ENCODE measurements at regions not wholly inside any gene's neighbourhood (a gene's known extent, or its start where the extent isn't known, plus 50 kb on each side); places are given as distances from the start of the nearest gene placed in this dataset.
A peak's percentile ranks its signal among the peaks of the same experiment; 100 is the strongest.

DNA sequence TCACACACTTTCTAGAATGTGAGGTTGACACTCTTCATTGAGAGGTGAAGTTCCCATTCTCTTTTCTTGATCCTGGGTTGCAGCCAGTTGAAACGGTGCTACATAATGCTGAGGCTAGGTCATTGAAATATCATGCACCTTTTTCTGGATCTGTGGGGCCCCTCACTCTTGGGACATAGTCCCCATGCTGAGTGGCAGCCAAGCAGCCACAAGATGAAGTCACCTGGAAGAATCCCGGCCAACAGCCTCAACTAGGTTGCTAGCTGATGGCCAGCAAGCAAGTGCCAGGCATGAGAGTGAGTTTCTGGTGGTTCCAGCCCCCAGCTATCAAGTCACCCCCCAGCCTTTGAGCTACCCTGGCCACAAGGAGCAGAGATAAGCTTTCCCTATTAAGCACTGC lies 148.5 kb upstream of the TSHZ3 start:
- no peak overlapping the region for H2BK5ac ChIP-seq (ENCODE audit: low read depth, low read length, poor library complexity)
- no peak overlapping the region for H3K23ac ChIP-seq (ENCODE audit: low read length)
- no peak overlapping the region for H3K14ac ChIP-seq (ENCODE audit: low read length)
- no peak overlapping the region for H3K4me3 ChIP-seq (ENCODE audit: low read depth, low read length)
- H3K9ac ChIP-seq (ENCODE audit: low read length) = no peak overlapping the region
- no peaks in the 10 kb centered on the region for H3K9me3 ChIP-seq (ENCODE audit: insufficient read depth, low read depth, low read length)
- H3K4ac ChIP-seq (ENCODE audit: low read depth, low read length) = no peak overlapping the region
- no peak overlapping the region for H2AFZ ChIP-seq (ENCODE audit: insufficient read depth, low read length, poor library complexity)
- H2AK5ac ChIP-seq (ENCODE audit: low read length) = no peak overlapping the region
- WGBS (ENCODE audit: extremely low coverage, insufficient coverage, insufficient read length) = no CpG with 5 or more reads among the region's 2 CpGs
- H4K12ac ChIP-seq (ENCODE audit: low read depth, low read length) = no peak overlapping the region
- no peak overlapping the region for H2BK12ac ChIP-seq (ENCODE audit: low read length)
- no peak overlapping the region for H3K18ac ChIP-seq (ENCODE audit: low read length)
- H3K36me3 ChIP-seq (ENCODE audit: control insufficient read depth in 1 of 2, insufficient read depth in 2 of 2, low read length in 2 of 2) = no peaks in the 10 kb centered on the region
- H3K4me1 ChIP-seq (ENCODE audit: control insufficient read depth in 1 of 2, insufficient read depth in 2 of 2, low read length in 2 of 2) = no peaks in the 10 kb centered on the region
- H3K79me2 ChIP-seq (ENCODE audit: control insufficient read depth, insufficient read depth, low read length, poor library complexity) = no peaks in the 10 kb centered on the region
- DNase-seq = no peak
- no peak overlapping the region for H3K27ac ChIP-seq (ENCODE audit: low read depth, low read length)
- H3K4me2 ChIP-seq (ENCODE audit: low read length) = no peak overlapping the region
- no peak overlapping the region for H2BK120ac ChIP-seq (ENCODE audit: insufficient read depth, low read length, poor library complexity)
- H4K91ac ChIP-seq (ENCODE audit: low read depth, low read length) = no peak overlapping the region
- H3K79me1 ChIP-seq (ENCODE audit: low read length) = no peaks in the 10 kb centered on the region
- no peak overlapping the region for H4K8ac ChIP-seq (ENCODE audit: low read depth, low read length)
- H3K27me3 ChIP-seq (ENCODE audit: insufficient read depth, low read length) = no peaks in the 10 kb centered on the region

DNA sequence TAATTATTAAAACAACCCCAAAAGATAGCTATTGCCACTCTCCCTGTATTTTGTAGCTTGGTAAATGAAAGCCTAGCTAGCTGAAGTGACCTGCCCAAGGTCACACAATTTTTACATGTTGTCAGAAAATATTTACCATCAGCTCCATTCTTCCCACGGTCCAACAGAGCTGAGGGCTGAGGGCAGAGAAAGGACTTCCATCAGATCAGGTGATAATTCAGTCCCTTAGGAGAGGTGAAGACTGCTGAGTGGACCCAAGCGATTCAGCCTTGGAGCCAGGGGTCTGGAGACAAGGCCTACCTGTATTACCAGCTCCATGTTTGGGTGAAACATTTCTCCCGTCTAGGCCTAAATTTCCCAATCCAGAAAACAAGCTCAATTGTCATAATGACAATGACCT lies 149.5 kb upstream of the TSHZ3 start:
- Histone ChIP-seq H3K27ac (ENCODE audit: low read depth, low read length) (no peak overlapping the region), H2BK120ac (ENCODE audit: insufficient read depth, low read length, poor library complexity) (no peak overlapping the region), H3K9ac (ENCODE audit: low read length) (no peak overlapping the region), H3K79me2 (ENCODE audit: control insufficient read depth, insufficient read depth, low read length, poor library complexity) (no peaks in the 10 kb centered on the region), H3K79me1 (ENCODE audit: low read length) (no peaks in the 10 kb centered on the region), H3K4me2 (ENCODE audit: low read length) (no peak overlapping the region), H2AK5ac (ENCODE audit: low read length) (no peak overlapping the region), H3K9me3 (ENCODE audit: insufficient read depth, low read depth, low read length) (no peaks in the 10 kb centered on the region), H3K4me1 (ENCODE audit: control insufficient read depth in 1 of 2, insufficient read depth in 2 of 2, low read length in 2 of 2) (no peaks in the 10 kb centered on the region), H3K4me3 (ENCODE audit: low read depth, low read length) (no peak overlapping the region), H4K91ac (ENCODE audit: low read depth, low read length) (no peak overlapping the region), H3K23ac (ENCODE audit: low read length) (no peak overlapping the region), H3K14ac (ENCODE audit: low read length) (no peak overlapping the region), H3K36me3 (ENCODE audit: control insufficient read depth in 1 of 2, insufficient read depth in 2 of 2, low read length in 2 of 2) (no peaks in the 10 kb centered on the region), H2BK5ac (ENCODE audit: low read depth, low read length, poor library complexity) (no peak overlapping the region), H2AFZ (ENCODE audit: insufficient read depth, low read length, poor library complexity) (no peak overlapping the region), H3K18ac (ENCODE audit: low read length) (no peak overlapping the region), H2BK12ac (ENCODE audit: low read length) (no peak overlapping the region), H3K4ac (ENCODE audit: low read depth, low read length) (no peak overlapping the region), H4K12ac (ENCODE audit: low read depth, low read length) (no peak overlapping the region), H3K27me3 (ENCODE audit: insufficient read depth, low read length) (no peaks in the 10 kb centered on the region), H4K8ac (ENCODE audit: low read depth, low read length) (no peak overlapping the region)
- DNase-seq = no peak
- no CpG with 5 or more reads among the region's 3 CpGs for WGBS (ENCODE audit: extremely low coverage, insufficient coverage, insufficient read length)

DNA sequence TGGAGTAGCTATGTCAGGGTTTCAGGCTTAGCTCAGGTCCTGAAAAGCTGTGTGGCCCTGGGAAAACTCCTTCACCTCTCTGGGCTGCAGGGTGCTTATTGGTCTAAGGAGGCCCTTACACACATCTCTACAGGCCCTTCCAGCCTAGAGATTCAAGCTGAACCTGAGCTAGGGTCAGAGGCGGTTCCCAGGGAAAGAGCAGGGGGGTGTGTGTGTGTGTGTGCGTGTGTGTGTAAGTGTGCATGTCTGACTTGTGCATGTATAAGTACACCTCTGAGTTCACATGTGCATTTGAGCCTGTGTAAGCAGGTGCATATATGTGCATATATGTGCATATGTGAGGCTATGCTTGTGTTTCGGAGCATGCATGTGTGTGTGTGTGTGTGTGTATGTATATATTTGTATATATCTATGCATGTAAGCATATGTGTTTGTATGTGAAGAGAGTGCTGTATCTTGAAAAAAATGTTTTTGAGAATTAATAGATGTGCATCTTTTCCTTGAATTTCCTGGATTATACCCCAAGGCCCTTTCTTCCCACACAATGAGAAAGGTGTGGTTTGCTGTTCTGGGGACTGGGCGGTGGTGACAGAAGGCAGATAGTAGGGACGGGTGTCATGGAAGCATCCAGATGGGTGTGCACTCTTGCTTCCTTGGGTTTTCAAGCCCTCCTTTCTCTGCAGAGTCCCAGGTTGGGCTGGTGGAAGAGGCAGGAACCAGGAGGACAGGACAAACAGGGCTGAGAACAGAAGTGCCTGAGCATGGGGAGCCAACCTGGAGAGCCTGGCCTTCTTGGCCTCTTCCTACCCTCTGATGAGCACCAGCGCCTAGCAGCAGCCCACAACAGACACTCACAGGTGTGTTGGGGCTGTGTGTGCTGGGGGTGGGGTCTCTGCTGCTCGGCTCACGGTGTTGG lies 150.3 kb upstream of the TSHZ3 start:
- H3K27me3 ChIP-seq (ENCODE audit: insufficient read depth, low read length) = no peaks in the 10 kb centered on the region
- H4K91ac ChIP-seq (ENCODE audit: low read depth, low read length) = no peak overlapping the region
- H3K4me1 ChIP-seq (ENCODE audit: control insufficient read depth in 1 of 2, insufficient read depth in 2 of 2, low read length in 2 of 2) = no peaks in the 10 kb centered on the region
- WGBS (ENCODE audit: extremely low coverage, insufficient coverage, insufficient read length) = no CpG with 5 or more reads among the region's 8 CpGs
- H4K8ac ChIP-seq (ENCODE audit: low read depth, low read length) = no peak overlapping the region
- no peak overlapping the region for H3K9ac ChIP-seq (ENCODE audit: low read length)
- no peak overlapping the region for H2BK120ac ChIP-seq (ENCODE audit: insufficient read depth, low read length, poor library complexity)
- H4K12ac ChIP-seq (ENCODE audit: low read depth, low read length) = no peak overlapping the region
- no peaks in the 10 kb centered on the region for H3K79me1 ChIP-seq (ENCODE audit: low read length)
- H3K36me3 ChIP-seq (ENCODE audit: control insufficient read depth in 1 of 2, insufficient read depth in 2 of 2, low read length in 2 of 2) = no peaks in the 10 kb centered on the region
- H3K18ac ChIP-seq (ENCODE audit: low read length) = no peak overlapping the region
- H3K23ac ChIP-seq (ENCODE audit: low read length) = no peak overlapping the region
- H2BK12ac ChIP-seq (ENCODE audit: low read length) = no peak overlapping the region
- no peak overlapping the region for H3K27ac ChIP-seq (ENCODE audit: low read depth, low read length)
- H3K14ac ChIP-seq (ENCODE audit: low read length) = no peak overlapping the region
- no peak overlapping the region for H3K4ac ChIP-seq (ENCODE audit: low read depth, low read length)
- peaks cover 3% of the 10 kb centered on the region for H3K9me3 ChIP-seq (ENCODE audit: insufficient read depth, low read depth, low read length)
- H2AK5ac ChIP-seq (ENCODE audit: low read length) = no peak overlapping the region
- H3K4me2 ChIP-seq (ENCODE audit: low read length) = no peak overlapping the region
- H2BK5ac ChIP-seq (ENCODE audit: low read depth, low read length, poor library complexity) = no peak overlapping the region
- no peaks in the 10 kb centered on the region for H3K79me2 ChIP-seq (ENCODE audit: control insufficient read depth, insufficient read depth, low read length, poor library complexity)
- H2AFZ ChIP-seq (ENCODE audit: insufficient read depth, low read length, poor library complexity) = no peak overlapping the region
- peak overlapping the region; percentile 2 for H3K4me3 ChIP-seq (ENCODE audit: low read depth, low read length)
- DNase-seq = no peak

DNA sequence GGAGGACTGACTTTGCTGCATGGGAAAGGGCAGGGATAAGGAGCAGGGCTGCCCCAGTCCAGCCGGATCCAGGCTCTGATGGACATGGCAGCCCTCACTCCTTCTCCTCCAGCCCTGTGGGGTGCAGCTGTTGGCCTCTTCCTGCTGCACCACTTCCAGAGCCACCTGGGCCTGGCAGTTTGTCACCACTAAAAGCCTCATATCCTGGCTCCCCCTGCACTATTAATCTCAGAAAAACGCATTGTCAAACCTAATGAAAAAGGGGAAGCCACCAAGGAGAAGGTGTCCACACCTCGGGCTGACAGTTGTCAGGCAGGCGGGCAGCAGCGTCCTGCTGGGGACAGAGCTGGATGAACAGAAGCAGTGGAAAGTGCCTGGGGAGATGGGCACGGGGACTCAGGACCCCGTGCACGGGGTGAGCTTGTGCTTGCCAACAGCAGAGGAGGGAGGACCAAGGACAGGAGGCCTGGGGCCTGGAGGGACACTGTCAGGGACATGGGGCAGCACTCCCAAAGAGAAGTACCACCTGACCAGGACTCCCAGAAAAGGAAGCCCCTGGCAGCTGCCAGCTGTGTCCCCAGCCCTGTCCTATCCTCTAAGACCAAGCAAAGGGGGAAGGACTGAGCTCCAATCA lies 151.1 kb upstream of the TSHZ3 start:
- Histone ChIP-seq H3K9ac (ENCODE audit: low read length) (no peak overlapping the region), H4K91ac (ENCODE audit: low read depth, low read length) (no peak overlapping the region), H3K36me3 (ENCODE audit: control insufficient read depth in 1 of 2, insufficient read depth in 2 of 2, low read length in 2 of 2) (no peaks in the 10 kb centered on the region), H2BK120ac (ENCODE audit: insufficient read depth, low read length, poor library complexity) (no peak overlapping the region), H3K14ac (ENCODE audit: low read length) (no peak overlapping the region), H3K4ac (ENCODE audit: low read depth, low read length) (no peak overlapping the region), H3K4me2 (ENCODE audit: low read length) (no peak overlapping the region), H2AK5ac (ENCODE audit: low read length) (no peak overlapping the region), H2AFZ (ENCODE audit: insufficient read depth, low read length, poor library complexity) (no peak overlapping the region), H3K23ac (ENCODE audit: low read length) (no peak overlapping the region), H3K4me3 (ENCODE audit: low read depth, low read length) (no peak overlapping the region), H4K8ac (ENCODE audit: low read depth, low read length) (no peak overlapping the region), H2BK5ac (ENCODE audit: low read depth, low read length, poor library complexity) (no peak overlapping the region), H2BK12ac (ENCODE audit: low read length) (no peak overlapping the region), H4K12ac (ENCODE audit: low read depth, low read length) (no peak overlapping the region), H3K27me3 (ENCODE audit: insufficient read depth, low read length) (no peaks in the 10 kb centered on the region), H3K79me1 (ENCODE audit: low read length) (no peaks in the 10 kb centered on the region), H3K79me2 (ENCODE audit: control insufficient read depth, insufficient read depth, low read length, poor library complexity) (no peaks in the 10 kb centered on the region), H3K18ac (ENCODE audit: low read length) (no peak overlapping the region), H3K9me3 (ENCODE audit: insufficient read depth, low read depth, low read length) (peaks cover 3% of the 10 kb centered on the region), H3K27ac (ENCODE audit: low read depth, low read length) (no peak overlapping the region), H3K4me1 (ENCODE audit: control insufficient read depth in 1 of 2, insufficient read depth in 2 of 2, low read length in 2 of 2) (no peaks in the 10 kb centered on the region)
- no CpG with 5 or more reads among the region's 8 CpGs for WGBS (ENCODE audit: extremely low coverage, insufficient coverage, insufficient read length)
- no peak for DNase-seq
